HL-60 (cell line): ENCODE measurements at regions not wholly inside any gene's neighbourhood (a gene's known extent, or its start where the extent isn't known, plus 50 kb on each side); places are given as distances from the start of the nearest gene placed in this dataset.

Experiments used
- DNase-seq, 2 experiments: peaks; one replicate each; pipeline ENCODE4 v3.0.0-alpha.2; 2010 to 2020; ENCODE audit warnings: low read depth in 1 of 2, low spot score in 1 of 2
- H3K27ac ChIP-seq: fragments of 250-450 bp; sonication (Bioruptor Pico); replicated peaks from 2 replicates; pipeline ENCODE4 v1.5.1; 2020; ENCODE audit warnings: mild to moderate bottlenecking, moderate library complexity
- H3K27me3 ChIP-seq: fragments of 250-450 bp; sonication (Bioruptor Pico); 2 replicates; pipeline ENCODE4 v1.5.1; 2021; ENCODE audit warnings: mild to moderate bottlenecking, moderate library complexity; ENCODE audit not compliant: insufficient read depth, poor library complexity, severe bottlenecking
- H3K4me3 ChIP-seq: replicated peaks from 2 replicates; pipeline ENCODE4 v1.5.1; 2011; ENCODE audit warnings: mild to moderate bottlenecking, control low read depth, low read length; ENCODE audit not compliant: insufficient read depth
- GABPA ChIP-seq: IDR thresholded peaks from 2 replicates; pipeline ENCODE4 v1.6.1; 2012; ENCODE audit warnings: low read depth
- POLR2AphosphoS5 ChIP-seq: IDR thresholded peaks from 2 replicates; pipeline ENCODE4 v1.6.1; 2012; ENCODE audit warnings: low read depth
- SPI1 ChIP-seq: IDR thresholded peaks from 2 replicates; pipeline ENCODE4 v1.6.1; 2012; ENCODE audit warnings: low read depth, mild to moderate bottlenecking, borderline replicate concordance
- TF ChIP-seq, protein P1 (sequence below): IDR thresholded peaks from 2 replicates; pipeline ENCODE4 v1.6.1; 2012; ENCODE audit warnings: low read depth; ENCODE audit not compliant: insufficient replicate concordance
- TF ChIP-seq, protein P2 (sequence below): IDR thresholded peaks from one replicate; pipeline ENCODE4 v1.5.1; 2011; ENCODE audit warnings: low read length, control low read depth, inconsistent platforms; ENCODE audit not compliant: insufficient read depth

GRCh38 chr12:86526060-86526595, 269.9 kb upstream of the MGAT4C start:
- TF ChIP-seq, protein P1, sequence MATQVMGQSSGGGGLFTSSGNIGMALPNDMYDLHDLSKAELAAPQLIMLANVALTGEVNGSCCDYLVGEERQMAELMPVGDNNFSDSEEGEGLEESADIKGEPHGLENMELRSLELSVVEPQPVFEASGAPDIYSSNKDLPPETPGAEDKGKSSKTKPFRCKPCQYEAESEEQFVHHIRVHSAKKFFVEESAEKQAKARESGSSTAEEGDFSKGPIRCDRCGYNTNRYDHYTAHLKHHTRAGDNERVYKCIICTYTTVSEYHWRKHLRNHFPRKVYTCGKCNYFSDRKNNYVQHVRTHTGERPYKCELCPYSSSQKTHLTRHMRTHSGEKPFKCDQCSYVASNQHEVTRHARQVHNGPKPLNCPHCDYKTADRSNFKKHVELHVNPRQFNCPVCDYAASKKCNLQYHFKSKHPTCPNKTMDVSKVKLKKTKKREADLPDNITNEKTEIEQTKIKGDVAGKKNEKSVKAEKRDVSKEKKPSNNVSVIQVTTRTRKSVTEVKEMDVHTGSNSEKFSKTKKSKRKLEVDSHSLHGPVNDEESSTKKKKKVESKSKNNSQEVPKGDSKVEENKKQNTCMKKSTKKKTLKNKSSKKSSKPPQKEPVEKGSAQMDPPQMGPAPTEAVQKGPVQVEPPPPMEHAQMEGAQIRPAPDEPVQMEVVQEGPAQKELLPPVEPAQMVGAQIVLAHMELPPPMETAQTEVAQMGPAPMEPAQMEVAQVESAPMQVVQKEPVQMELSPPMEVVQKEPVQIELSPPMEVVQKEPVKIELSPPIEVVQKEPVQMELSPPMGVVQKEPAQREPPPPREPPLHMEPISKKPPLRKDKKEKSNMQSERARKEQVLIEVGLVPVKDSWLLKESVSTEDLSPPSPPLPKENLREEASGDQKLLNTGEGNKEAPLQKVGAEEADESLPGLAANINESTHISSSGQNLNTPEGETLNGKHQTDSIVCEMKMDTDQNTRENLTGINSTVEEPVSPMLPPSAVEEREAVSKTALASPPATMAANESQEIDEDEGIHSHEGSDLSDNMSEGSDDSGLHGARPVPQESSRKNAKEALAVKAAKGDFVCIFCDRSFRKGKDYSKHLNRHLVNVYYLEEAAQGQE = no peak
- TF ChIP-seq GABPA = no peak
- TF ChIP-seq, protein P2, sequence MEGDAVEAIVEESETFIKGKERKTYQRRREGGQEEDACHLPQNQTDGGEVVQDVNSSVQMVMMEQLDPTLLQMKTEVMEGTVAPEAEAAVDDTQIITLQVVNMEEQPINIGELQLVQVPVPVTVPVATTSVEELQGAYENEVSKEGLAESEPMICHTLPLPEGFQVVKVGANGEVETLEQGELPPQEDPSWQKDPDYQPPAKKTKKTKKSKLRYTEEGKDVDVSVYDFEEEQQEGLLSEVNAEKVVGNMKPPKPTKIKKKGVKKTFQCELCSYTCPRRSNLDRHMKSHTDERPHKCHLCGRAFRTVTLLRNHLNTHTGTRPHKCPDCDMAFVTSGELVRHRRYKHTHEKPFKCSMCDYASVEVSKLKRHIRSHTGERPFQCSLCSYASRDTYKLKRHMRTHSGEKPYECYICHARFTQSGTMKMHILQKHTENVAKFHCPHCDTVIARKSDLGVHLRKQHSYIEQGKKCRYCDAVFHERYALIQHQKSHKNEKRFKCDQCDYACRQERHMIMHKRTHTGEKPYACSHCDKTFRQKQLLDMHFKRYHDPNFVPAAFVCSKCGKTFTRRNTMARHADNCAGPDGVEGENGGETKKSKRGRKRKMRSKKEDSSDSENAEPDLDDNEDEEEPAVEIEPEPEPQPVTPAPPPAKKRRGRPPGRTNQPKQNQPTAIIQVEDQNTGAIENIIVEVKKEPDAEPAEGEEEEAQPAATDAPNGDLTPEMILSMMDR = no peak
- TF ChIP-seq SPI1 = no peak
- TF ChIP-seq POLR2AphosphoS5 = no peak
- no peak overlapping the region for H3K27ac ChIP-seq
- no peak overlapping the region for H3K4me3 ChIP-seq
- H3K27me3 ChIP-seq = no peaks in the 10 kb centered on the region
- no peak for DNase-seq

DNA sequence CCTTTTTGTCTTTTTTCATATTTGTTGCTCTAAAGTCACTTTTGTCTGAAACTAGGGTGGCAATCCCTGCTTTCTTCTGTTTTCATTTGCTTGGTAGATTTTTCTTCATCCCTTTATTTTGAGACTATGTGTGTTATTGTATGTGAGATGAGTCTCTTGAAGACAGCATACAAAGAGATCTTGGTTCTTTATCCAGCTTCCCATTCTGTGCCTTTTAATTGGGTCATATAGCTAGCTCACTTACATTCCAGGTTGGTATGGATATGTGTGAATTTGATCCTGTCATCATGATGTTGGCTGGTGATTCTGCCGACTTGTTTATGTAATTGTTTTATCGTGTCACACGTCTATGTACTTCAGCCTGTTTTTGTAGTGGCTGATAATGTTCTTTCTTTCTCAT, 267.7 kb upstream of the MGAT4C start:
- no peak for TF ChIP-seq POLR2AphosphoS5
- TF ChIP-seq, protein P2 = no peak
- TF ChIP-seq, protein P1 = no peak
- TF ChIP-seq SPI1 = no peak
- TF ChIP-seq GABPA = no peak
- Histone ChIP-seq H3K27me3 (no peaks in the 10 kb centered on the region), H3K4me3 (no peak overlapping the region), H3K27ac (no peak overlapping the region)
- DNase-seq = no peak

GRCh38 chr12:86521870-86522269, 265.7 kb upstream of the MGAT4C start:
- H3K27me3 ChIP-seq = no peaks in the 10 kb centered on the region
- TF ChIP-seq, protein P2 = no peak
- peak; percentile 53 for TF ChIP-seq SPI1
- no peak for TF ChIP-seq GABPA
- TF ChIP-seq, protein P1 = no peak
- TF ChIP-seq POLR2AphosphoS5 = no peak
- no peak overlapping the region for H3K4me3 ChIP-seq
- H3K27ac ChIP-seq = no peak overlapping the region
- no peak for DNase-seq
